K562 (cell line): ENCODE measurements at regions not wholly inside any gene's neighbourhood (a gene's known extent, or its start where the extent isn't known, plus 50 kb on each side); places are given as distances from the start of the nearest gene placed in this dataset.

Source experiments
- ATAC-seq: fragments of 200-7000 bp; cut with Tn5 transposase; 3 replicates; pipeline ENCODE4 v1.9.1; 2020; ENCODE audit warnings: moderate library complexity
- BruUV-seq: library from RNA; stranded (reverse); fragments of 400-500 nt; replicated peaks from 2 replicates; lab custom pipeline; 2021; lab: Mats Ljungman, UMichigan
- CTCF ChIA-PET: fragments of 300-600 bp; formaldehyde crosslinking; extraction: SDS; loops from one replicate; lab custom pipeline; 2021; ENCODE audit warnings: low intra/inter-chr PET ratio; lab: Yijun Ruan, JAX
- POLR2A ChIA-PET: fragments of 300-600, 350-650 bp; sonication (Branson Sonifier 250); formaldehyde crosslinking; extraction: SDS; loops from one replicate; lab custom pipeline; 2021; ENCODE audit warnings: antibody characterized with exemption, inconsistent platforms; lab: Yijun Ruan, JAX
- DNase-seq, 4 experiments: peaks; one replicate each; pipeline versions ENCODE4 v3.0.0 to v3.0.0-alpha.2; 2011 to 2018; ENCODE audit warnings: low spot score in 3 of 4, mixed read lengths in 3 of 4; ENCODE audit errors: extremely low read depth in 1 of 4
- FAIRE-seq: peaks from 2 replicates; lab custom pipeline; 2011; peaks lifted over from hg19 to GRCh38; lab: Jason Lieb, UNC
- H2AFZ ChIP-seq: 2 replicates; pipeline ENCODE4 v1.6.0; 2011; ENCODE audit warnings: low read depth, low read length, control low read depth, inconsistent platforms
- H3K27ac ChIP-seq: fragments of 200-600 bp; 3 replicates; pipeline ENCODE4 v1.8.0; 2011; ENCODE audit warnings: low read depth, mild to moderate bottlenecking, control low read depth, inconsistent platforms, low read length, moderate library complexity, mixed read lengths; ENCODE audit errors: extremely low read depth
- H3K27me3 ChIP-seq, 2 experiments: fragments of 300-600 bp in 1 of 2; 2 replicates in 1 of 2; 3 replicates in 1 of 2; pipeline versions ENCODE4 v1.6.0 to v1.8.0; 2011; ENCODE audit warnings: inconsistent platforms in 2 of 2, low read length in 2 of 2, mild to moderate bottlenecking in 1 of 2, mixed read lengths in 1 of 2, moderate library complexity in 1 of 2; ENCODE audit not compliant: control insufficient read depth in 2 of 2, insufficient read depth in 2 of 2
- H3K36me3 ChIP-seq: fragments of 300-600 bp; 3 replicates; pipeline ENCODE4 v1.8.0; 2011; ENCODE audit warnings: mild to moderate bottlenecking, low read length, inconsistent platforms; ENCODE audit not compliant: control insufficient read depth, insufficient read depth
- H3K4me1 ChIP-seq, 2 experiments: fragments of 200-600 bp in 1 of 2; replicated peaks in 1 of 2; 2 replicates in 1 of 2; 3 replicates in 1 of 2; pipeline versions ENCODE4 v1.5.1 to v1.8.0; 2011; ENCODE audit warnings: inconsistent platforms in 2 of 2, low read length in 2 of 2, mild to moderate bottlenecking in 1 of 2, mixed read lengths in 1 of 2, moderate library complexity in 1 of 2; ENCODE audit not compliant: control insufficient read depth in 2 of 2, insufficient read depth in 2 of 2
- H3K4me2 ChIP-seq: 2 replicates; pipeline ENCODE4 v1.6.1; 2011; ENCODE audit warnings: low read length, control low read depth, inconsistent platforms, mixed read lengths; ENCODE audit not compliant: insufficient read depth
- H3K4me3 ChIP-seq: fragments of 200-600 bp; sonication (generic), shearing (Covaris generic); 2 replicates; pipeline ENCODE4 v1.5.1; 2016; ENCODE audit warnings: control low read depth, inconsistent platforms
- H3K79me2 ChIP-seq: fragments of 200-600 bp; 3 replicates; pipeline ENCODE4 v1.8.0; 2011; ENCODE audit warnings: low read length, inconsistent platforms; ENCODE audit not compliant: control insufficient read depth, insufficient read depth
- H3K9ac ChIP-seq, 2 experiments: 2 replicates each; pipeline versions ENCODE4 v1.6.0 to v1.6.1; 2011; ENCODE audit warnings: low read depth in 2 of 2, low read length in 2 of 2, control low read depth in 1 of 2, inconsistent platforms in 1 of 2, mild to moderate bottlenecking in 1 of 2, mixed read lengths in 1 of 2; ENCODE audit not compliant: insufficient read depth in 1 of 2
- H3K9me1 ChIP-seq: one replicate; pipeline ENCODE4 v1.6.0; 2011; ENCODE audit warnings: inconsistent platforms, mild to moderate bottlenecking, low read length, moderate library complexity; ENCODE audit not compliant: control insufficient read depth, insufficient read depth
- H3K9me3 ChIP-seq: replicated peaks from 2 replicates; pipeline ENCODE4 v1.5.1; 2011; ENCODE audit warnings: low read depth, low read length, inconsistent platforms; ENCODE audit not compliant: control insufficient read depth, insufficient read depth
- H4K20me1 ChIP-seq: replicated peaks from 2 replicates; pipeline ENCODE4 v1.6.1; 2011; ENCODE audit warnings: low read length, inconsistent platforms, mixed read lengths; ENCODE audit not compliant: control insufficient read depth, insufficient read depth
- CHCHD3 ChIP-seq: fragments of 250-450 bp; sonication (Bioruptor Pico); IDR thresholded peaks from 2 replicates; pipeline ENCODE4 v2.1.2; 2022; ENCODE audit warnings: mild to moderate bottlenecking
- ELF1 ChIP-seq: fragments of 200-800 bp; sonication (Bioruptor generic); IDR thresholded peaks from 2 replicates; pipeline ENCODE4 v1.6.1; 2016; ENCODE audit warnings: missing genetic modification characterization, missing compliant biosample characterization
- ELF4 ChIP-seq: fragments of 450-650 bp; formaldehyde crosslinking; IDR thresholded peaks from 2 replicates; pipeline ENCODE4 v1.4.0; 2022; ENCODE audit warnings: missing genetic modification characterization
- EP300 ChIP-seq: IDR thresholded peaks from 2 replicates; pipeline ENCODE4 v1.6.1; 2012; ENCODE audit warnings: low read length, improper control_type of control experiment
- FOXJ2 ChIP-seq: fragments of 200-800 bp; sonication (Bioruptor generic); IDR thresholded peaks from 2 replicates; pipeline ENCODE4 v1.6.1; 2016; ENCODE audit warnings: missing genetic modification characterization, missing compliant biosample characterization
- GATA2 ChIP-seq: sonication (generic); formaldehyde crosslinking; IDR thresholded peaks from 2 replicates; pipeline ENCODE4 v1.4.0; 2020; ENCODE audit warnings: mild to moderate bottlenecking, missing genetic modification reagents
- HEY1 ChIP-seq: fragments of 250-450 bp; sonication (Bioruptor Pico); IDR thresholded peaks from 2 replicates; pipeline ENCODE4 v1.5.0; 2020; ENCODE audit warnings: mild to moderate bottlenecking, moderate library complexity, borderline replicate concordance
- JUND ChIP-seq, 2 experiments: IDR thresholded peaks; 2 replicates in 1 of 2; 3 replicates in 1 of 2; pipeline ENCODE4 v1.6.1; 2011; ENCODE audit warnings: borderline replicate concordance in 2 of 2, low read depth in 2 of 2, low read length in 2 of 2, improper control_type of control experiment in 1 of 2, missing biosample characterization in 1 of 2, missing genetic modification characterization in 1 of 2, missing genetic modification reagents in 1 of 2
- KDM2B ChIP-seq: fragments of 250-450 bp; sonication (Bioruptor Pico); IDR thresholded peaks from 2 replicates; pipeline ENCODE4 v1.8.0; 2021; ENCODE audit warnings: mild to moderate bottlenecking, moderate library complexity
- MCM2 ChIP-seq: fragments of 450-650 bp; IDR thresholded peaks from 2 replicates; pipeline ENCODE4 v1.6.1; 2017; ENCODE audit warnings: low read depth, mild to moderate bottlenecking
- MCM3 ChIP-seq: fragments of 450-650 bp; IDR thresholded peaks from 2 replicates; pipeline ENCODE4 v1.6.1; 2016
- SOX6 ChIP-seq: fragments of 450-650 bp; IDR thresholded peaks from 2 replicates; pipeline ENCODE4 v1.6.1; 2014; ENCODE audit warnings: mild to moderate bottlenecking
- SRSF9 ChIP-seq: fragments of 200-400 bp; formaldehyde crosslinking; IDR thresholded peaks from 2 replicates; pipeline ENCODE4 v1.6.1; 2017; ENCODE audit warnings: low read depth, low read length, borderline replicate concordance
- TFAM ChIP-seq: fragments of 250-450 bp; sonication (Bioruptor Pico); conservative IDR thresholded peaks from 2 replicates; pipeline ENCODE4 v1.5.0; 2021; ENCODE audit warnings: mild to moderate bottlenecking, moderate library complexity
- TRIM24 ChIP-seq, 2 experiments: fragments of 450-650 bp; IDR thresholded peaks; 2 replicates each; pipeline ENCODE4 v1.6.1; 2016
- ZNF175 ChIP-seq: fragments of 200-800 bp; sonication (Bioruptor generic); IDR thresholded peaks from 2 replicates; pipeline ENCODE4 v1.6.1; 2016; ENCODE audit warnings: low read depth, mild to moderate bottlenecking, missing genetic modification characterization, missing compliant biosample characterization
- WGBS: fragments of 100-300 bp; shearing (Covaris generic); methylation state at CpG from one replicate; pipeline ENCODE4 v1.1.6; 2016; ENCODE audit warnings: low coverage, mixed read lengths; ENCODE audit not compliant: insufficient coverage; ENCODE audit errors: missing lambda C conversion rate; 5-methylcytosine and 5-hydroxymethylcytosine counted together
- in situ Hi-C: fragments of 300-500 bp; cut with MboI; formaldehyde crosslinking; loops from 4 replicates; pipeline ENCODE4 v1.15.0; 2018; ENCODE audit warnings: inconsistent platforms, mixed read lengths
- intact Hi-C: fragments of 100-400 bp; cut with micrococcal nuclease; formaldehyde crosslinking; loops from 2 replicates; pipeline ENCODE4 v1.14.2; 2022

GRCh38 chr11:23423656-23424055 lies 563.4 kb upstream of the CCDC179 start:
- DNase-seq (no peak), ATAC-seq (no peak), FAIRE-seq (no peak)
- Histone ChIP-seq H3K4me1 (no peaks in the 10 kb centered on the region), H3K79me2 (no peaks in the 10 kb centered on the region), H3K27me3 (no peaks in the 10 kb centered on the region), H3K27ac (no peak overlapping the region), H3K9me1 (no peaks in the 10 kb centered on the region), H3K4me2 (no peak overlapping the region), H4K20me1 (no peaks in the 10 kb centered on the region), H3K4me3 (no peak overlapping the region), H3K36me3 (no peaks in the 10 kb centered on the region), H3K9ac (no peak overlapping the region), H3K9me3 (no peaks in the 10 kb centered on the region), H2AFZ (no peak overlapping the region)
- 0% methylated on average over 3 of the region's 3 CpGs for WGBS
- in situ Hi-C loops = no loop called here
- no TSS peak for BruUV-seq
- intact Hi-C loops = no loop called here
- POLR2A ChIA-PET = no interaction called here
- CTCF ChIA-PET = no interaction called here
- TF ChIP-seq EP300 (no peak), JUND (IDR thresholded peaks at IDR 0.05; ENCODE audit: borderline replicate concordance, low read depth, low read length) (no peak), JUND (tag; IDR thresholded peaks at IDR 0.05; ENCODE audit: borderline replicate concordance, low read depth, low read length) (no peak), GATA2 (CRISPR knock-in tag) (no peak), MCM2 (no peak), TFAM (CRISPR knock-in tag) (no peak), ELF1 (tag) (no peak), MCM3 (no peak), FOXJ2 (tag) (no peak), KDM2B (no peak), SOX6 (no peak), HEY1 (CRISPR knock-in tag) (no peak), ELF4 (CRISPR knock-in tag) (no peak), TRIM24 (IDR thresholded peaks at IDR 0.05) (no peak), SRSF9 (no peak), ZNF175 (CRISPR knock-in tag) (no peak), CHCHD3 (CRISPR knock-in tag) (no peak)
